Activated naive CD8-positive, alpha-beta T cell treated with anti-CD3 and anti-CD28 coated beads, Interleukin-2, amount 50 U/mL, for 24 hours (primary cell): ENCODE measurements at regions not wholly inside any gene's neighbourhood (a gene's known extent, or its start where the extent isn't known, plus 50 kb on each side); places are given as distances from the start of the nearest gene placed in this dataset.
"Not testable (repeated sequence)": the region's sequence is repeated elsewhere in the genome, so short reads cannot be mapped to it uniquely, and the experiment has no call there.

Experiments used
- ATAC-seq: fragments of 150-1000 bp; cut with Tn5 transposase; one replicate; pipeline ENCODE4 v1.10.0; 2021
- DNase-seq: peaks from one replicate; pipeline ENCODE4 v3.0.0; 2021
- H3K27ac Mint-ChIP-seq: one replicate; pipeline ENCODE4 v1.8.0; 2021; ENCODE audit warnings: mild to moderate bottlenecking, mixed read lengths
- H3K27me3 Mint-ChIP-seq: one replicate; pipeline ENCODE4 v1.8.0; 2021; ENCODE audit warnings: mixed read lengths
- H3K36me3 Mint-ChIP-seq: one replicate; pipeline ENCODE4 v1.8.0; 2021; ENCODE audit warnings: low read depth, mixed read lengths
- H3K4me1 Mint-ChIP-seq: one replicate; pipeline ENCODE4 v1.8.0; 2021; ENCODE audit warnings: mixed read lengths
- H3K4me3 Mint-ChIP-seq: one replicate; pipeline ENCODE4 v1.8.0; 2021; ENCODE audit warnings: mild to moderate bottlenecking, moderate library complexity, mixed read lengths
- H3K9me3 Mint-ChIP-seq: one replicate; pipeline ENCODE4 v1.8.0; 2021; ENCODE audit warnings: mixed read lengths

- H3K4me3 Mint-ChIP-seq, DNase-seq, ATAC-seq, H3K36me3 Mint-ChIP-seq, H3K9me3 Mint-ChIP-seq, H3K27me3 Mint-ChIP-seq, H3K27ac Mint-ChIP-seq, H3K4me1 Mint-ChIP-seq: not testable (repeated sequence)
Observed at GRCh38 chr20:28640831-28641230, 2616.6 kb upstream of the DEFB115 start.
